ENCODE measurements at regions not wholly inside any gene's neighbourhood (a gene's known extent, or its start where the extent isn't known, plus 50 kb on each side); places are given as distances from the start of the nearest gene placed in this dataset.

DNA sequence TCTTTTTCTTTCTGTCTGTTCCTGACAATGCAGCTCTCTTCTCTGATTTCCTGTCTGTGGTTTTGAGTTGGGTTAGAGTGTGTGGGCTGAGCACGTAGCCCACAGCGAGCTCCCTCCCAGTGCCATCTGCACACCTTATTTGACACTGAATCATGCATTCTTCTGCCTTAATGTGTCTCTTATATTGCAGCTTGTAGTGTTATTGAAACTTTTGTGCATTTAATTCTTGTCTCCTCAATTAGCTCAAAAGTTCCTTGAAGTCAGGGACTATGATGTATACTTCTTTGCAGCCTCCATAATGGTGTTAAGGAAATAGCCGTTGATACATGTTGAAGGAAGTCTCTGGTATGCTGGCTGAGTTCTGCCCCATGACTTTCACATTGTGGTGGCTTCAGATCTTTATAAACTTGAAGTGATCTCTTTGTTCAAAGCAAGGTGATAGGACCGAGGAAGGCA lies 576.2 kb upstream of the CLINT1 start:
- TF ChIP-seq, protein P1, sequence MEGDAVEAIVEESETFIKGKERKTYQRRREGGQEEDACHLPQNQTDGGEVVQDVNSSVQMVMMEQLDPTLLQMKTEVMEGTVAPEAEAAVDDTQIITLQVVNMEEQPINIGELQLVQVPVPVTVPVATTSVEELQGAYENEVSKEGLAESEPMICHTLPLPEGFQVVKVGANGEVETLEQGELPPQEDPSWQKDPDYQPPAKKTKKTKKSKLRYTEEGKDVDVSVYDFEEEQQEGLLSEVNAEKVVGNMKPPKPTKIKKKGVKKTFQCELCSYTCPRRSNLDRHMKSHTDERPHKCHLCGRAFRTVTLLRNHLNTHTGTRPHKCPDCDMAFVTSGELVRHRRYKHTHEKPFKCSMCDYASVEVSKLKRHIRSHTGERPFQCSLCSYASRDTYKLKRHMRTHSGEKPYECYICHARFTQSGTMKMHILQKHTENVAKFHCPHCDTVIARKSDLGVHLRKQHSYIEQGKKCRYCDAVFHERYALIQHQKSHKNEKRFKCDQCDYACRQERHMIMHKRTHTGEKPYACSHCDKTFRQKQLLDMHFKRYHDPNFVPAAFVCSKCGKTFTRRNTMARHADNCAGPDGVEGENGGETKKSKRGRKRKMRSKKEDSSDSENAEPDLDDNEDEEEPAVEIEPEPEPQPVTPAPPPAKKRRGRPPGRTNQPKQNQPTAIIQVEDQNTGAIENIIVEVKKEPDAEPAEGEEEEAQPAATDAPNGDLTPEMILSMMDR (IDR thresholded peaks at IDR 0.05; ENCODE audit: insufficient read depth, low read length, missing control alignments): no peak
- POLR2A ChIA-PET: no interaction called here
- DNase-seq (ENCODE audit: low read depth, low spot score): no peak
- H3K4me3 ChIP-seq (ENCODE audit: low read depth, low read length): no peak overlapping the region
- CTCF ChIA-PET: interaction anchor here (0.7 to 0.9 kb wide), 2 partner anchors 15 to 260 kb away, joined by 3 read pairs; no protein-coding TSS in a partner anchor

DNA sequence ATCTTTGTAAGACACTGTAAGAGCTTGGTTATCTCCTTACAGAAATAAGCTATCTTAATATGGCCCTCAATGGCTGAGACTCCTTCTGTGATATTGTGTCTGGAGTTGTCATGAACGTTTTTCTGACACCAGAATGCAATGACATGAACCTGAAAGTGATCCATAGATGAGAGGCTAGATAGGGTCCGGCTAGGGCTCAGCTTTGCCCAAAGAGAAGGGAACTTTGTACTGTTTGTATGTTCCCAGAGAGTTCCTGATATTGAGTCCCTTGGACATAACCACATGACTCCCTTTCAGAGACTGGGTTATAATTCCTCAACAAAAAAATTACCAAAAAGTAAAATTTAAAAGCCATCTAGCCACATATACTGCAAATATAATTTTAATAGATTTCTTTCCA lies 575.8 kb upstream of the CLINT1 start:
- TF ChIP-seq, protein P1 (IDR thresholded peaks at IDR 0.05; ENCODE audit: insufficient read depth, low read length, missing control alignments): no peak
- ChIA-PET CTCF (interaction anchor here (0.9 kb wide), 1 partner anchor 15 kb away, joined by 3 read pairs; no protein-coding TSS in a partner anchor), POLR2A (no interaction called here)
- DNase-seq (ENCODE audit: low read depth, low spot score): no peak
- H3K4me3 ChIP-seq (ENCODE audit: low read depth, low read length): no peak overlapping the region

- ChIA-PET POLR2A (no interaction called here), CTCF (no interaction called here)
- TF ChIP-seq, protein P1 (IDR thresholded peaks at IDR 0.05; ENCODE audit: insufficient read depth, low read length, missing control alignments): no peak
Measured at GRCh38 chr5:158433634-158434033, 574.7 kb upstream of the CLINT1 start.

GRCh38 chr5:158431369-158432029 lies 572.6 kb upstream of the CLINT1 start:
- no peak for DNase-seq (ENCODE audit: low read depth, low spot score)
- no peak overlapping the region for H3K4me3 ChIP-seq (ENCODE audit: low read depth, low read length)
- TF ChIP-seq, protein P1 (IDR thresholded peaks at IDR 0.05; ENCODE audit: insufficient read depth, low read length, missing control alignments): no peak
- ChIA-PET CTCF (interaction anchor here (1.3 kb wide), 1 partner anchor 357 kb away, joined by 3 read pairs; no protein-coding TSS in a partner anchor), POLR2A (no interaction called here)

More at GRCh38 chr5:158433634-158434033, 574.7 kb upstream of the CLINT1 start:
- DNase-seq (ENCODE audit: low read depth, low spot score): no peak
- no peak overlapping the region for H3K4me3 ChIP-seq (ENCODE audit: low read depth, low read length)

GRCh38 chr5:158430798-158431167 lies 571.8 kb upstream of the CLINT1 start:
- TF ChIP-seq, protein P1 (IDR thresholded peaks at IDR 0.05; ENCODE audit: insufficient read depth, low read length, missing control alignments): no peak
- POLR2A ChIA-PET: no interaction called here
- CTCF ChIA-PET: interaction anchor here (1.3 kb wide), 1 partner anchor 356 kb away, joined by 3 read pairs; no protein-coding TSS in a partner anchor
- DNase-seq (ENCODE audit: low read depth, low spot score): no peak
- no peak overlapping the region for H3K4me3 ChIP-seq (ENCODE audit: low read depth, low read length)

DNA sequence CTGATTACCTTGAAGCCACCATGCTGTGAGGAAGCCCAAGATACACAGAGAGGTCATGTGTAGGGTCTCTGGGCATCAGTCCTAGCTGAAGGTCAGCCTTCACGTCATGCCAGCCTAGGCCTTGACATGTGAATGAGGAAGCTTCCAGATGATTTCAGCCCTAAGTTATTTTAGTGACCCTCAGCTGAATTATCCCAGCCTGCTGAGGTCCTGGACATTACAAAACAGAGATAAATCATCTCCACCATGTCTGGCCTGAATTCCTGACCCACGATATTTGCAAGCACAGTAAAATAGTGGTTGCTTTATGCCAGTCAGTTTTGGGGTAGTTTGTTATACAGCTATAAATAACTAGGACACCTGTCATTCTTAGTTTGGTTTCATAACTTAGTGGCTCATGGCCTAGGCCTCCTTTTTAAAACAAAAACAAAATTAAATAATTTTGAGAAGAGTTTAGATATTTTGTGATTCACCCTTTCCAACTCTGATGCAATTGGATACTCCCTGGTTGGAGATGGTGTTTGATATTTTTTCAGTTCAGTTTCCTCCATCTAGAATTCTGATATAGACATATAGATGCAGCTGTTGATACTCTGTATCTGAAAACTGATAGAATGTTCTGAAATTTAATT lies 571.3 kb upstream of the CLINT1 start:
- DNase-seq (ENCODE audit: low read depth, low spot score): no peak
- no peak overlapping the region for H3K4me3 ChIP-seq (ENCODE audit: low read depth, low read length)
- ChIA-PET POLR2A (no interaction called here), CTCF (interaction anchor here (1.3 kb wide), 1 partner anchor 355 kb away, joined by 3 read pairs; no protein-coding TSS in a partner anchor)
- TF ChIP-seq, protein P1 (IDR thresholded peaks at IDR 0.05; ENCODE audit: insufficient read depth, low read length, missing control alignments): no peak
